Parathyroid adenoma (tissue), 2 donors: ENCODE measurements at regions not wholly inside any gene's neighbourhood (a gene's known extent, or its start where the extent isn't known, plus 50 kb on each side); places are given as distances from the start of the nearest gene placed in this dataset.
"Not testable (repeated sequence)": the region's sequence is repeated elsewhere in the genome, so short reads cannot be mapped to it uniquely, and the experiment has no call there.

Experiments
- H2AFZ ChIP-seq: fragments of 300-600 bp; sonication (generic); one replicate; pipeline ENCODE4 v1.7.0; 2017; ENCODE audit warnings: antibody characterized with exemption, mild to moderate bottlenecking
- H3K27ac ChIP-seq: fragments of 300-600 bp; sonication (generic); one replicate; pipeline ENCODE4 v1.7.0; 2017
- H3K27me3 ChIP-seq: fragments of 300-600 bp; sonication (generic); one replicate; pipeline ENCODE4 v1.7.0; 2017; ENCODE audit warnings: low read length; ENCODE audit not compliant: control insufficient read depth, insufficient read depth
- H3K36me3 ChIP-seq: fragments of 300-600 bp; sonication (generic); one replicate; pipeline ENCODE4 v1.7.0; 2017; ENCODE audit warnings: low read length; ENCODE audit not compliant: control insufficient read depth, insufficient read depth
- H3K4me1 ChIP-seq: fragments of 300-600 bp; sonication (generic); one replicate; pipeline ENCODE4 v1.7.0; 2017; ENCODE audit warnings: control low read depth
- H3K4me2 ChIP-seq: fragments of 300-600 bp; sonication (generic); one replicate; pipeline ENCODE4 v1.7.0; 2017; ENCODE audit warnings: low read length
- H3K4me3 ChIP-seq: fragments of 300-600 bp; sonication (generic); one replicate; pipeline ENCODE4 v1.7.0; 2017; ENCODE audit warnings: low read depth, low read length
- H3K79me2 ChIP-seq: fragments of 300-600 bp; sonication (generic); one replicate; pipeline ENCODE4 v1.7.0; 2017; ENCODE audit warnings: control low read depth
- H3K9ac ChIP-seq: fragments of 300-600 bp; sonication (generic); one replicate; pipeline ENCODE4 v1.7.0; 2017; ENCODE audit warnings: mild to moderate bottlenecking
- H3K9me3 ChIP-seq: fragments of 300-600 bp; sonication (generic); one replicate; pipeline ENCODE4 v1.7.0; 2017; ENCODE audit warnings: low read length; ENCODE audit not compliant: control insufficient read depth
- CTCF ChIP-seq: fragments of 300-600 bp; sonication (generic); IDR thresholded peaks from one replicate; pipeline ENCODE4 v1.7.0; 2017; ENCODE audit warnings: antibody characterized with exemption, mild to moderate bottlenecking
- donor health status: primary hyperparathyroidism.

GRCh38 chr10:65284495-65285041, 1641.3 kb upstream of the LRRTM3 start:
- H3K4me2 ChIP-seq = no peak overlapping the region
- H3K9ac ChIP-seq = no peak overlapping the region
- H3K27me3 ChIP-seq = no peaks in the 10 kb centered on the region
- no peak overlapping the region for H3K27ac ChIP-seq
- no peak overlapping the region for H3K4me3 ChIP-seq
- H2AFZ ChIP-seq = no peak overlapping the region
- H3K9me3 ChIP-seq = no peaks in the 10 kb centered on the region
- TF ChIP-seq CTCF = no peak
- no peaks in the 10 kb centered on the region for H3K79me2 ChIP-seq
- no peaks in the 10 kb centered on the region for H3K4me1 ChIP-seq
- H3K36me3 ChIP-seq = no peaks in the 10 kb centered on the region

GRCh38 chr10:65285726-65286125, 1640.1 kb upstream of the LRRTM3 start:
- not testable (repeated sequence) for H2AFZ ChIP-seq, H3K27me3 ChIP-seq, H3K79me2 ChIP-seq, H3K9ac ChIP-seq, H3K4me1 ChIP-seq, H3K9me3 ChIP-seq, H3K36me3 ChIP-seq, H3K4me3 ChIP-seq, H3K4me2 ChIP-seq, H3K27ac ChIP-seq

- Histone ChIP-seq H3K9ac (no peak overlapping the region), H3K4me2 (no peak overlapping the region), H3K79me2 (no peaks in the 10 kb centered on the region), H3K4me1 (no peaks in the 10 kb centered on the region), H3K27me3 (no peaks in the 10 kb centered on the region), H3K9me3 (no peaks in the 10 kb centered on the region), H3K4me3 (no peak overlapping the region), H2AFZ (no peak overlapping the region), H3K27ac (no peak overlapping the region), H3K36me3 (no peaks in the 10 kb centered on the region)
- TF ChIP-seq CTCF = no peak
Observed at GRCh38 chr10:65291286-65291685, 1634.5 kb upstream of the LRRTM3 start.

- no peaks in the 10 kb centered on the region for H3K27me3 ChIP-seq
- no peak overlapping the region for H3K4me2 ChIP-seq
- no peak overlapping the region for H2AFZ ChIP-seq
- H3K4me3 ChIP-seq = no peak overlapping the region
- no peaks in the 10 kb centered on the region for H3K4me1 ChIP-seq
- no peaks in the 10 kb centered on the region for H3K79me2 ChIP-seq
- TF ChIP-seq CTCF = no peak
- no peak overlapping the region for H3K27ac ChIP-seq
- no peaks in the 10 kb centered on the region for H3K36me3 ChIP-seq
- no peaks in the 10 kb centered on the region for H3K9me3 ChIP-seq
- no peak overlapping the region for H3K9ac ChIP-seq
Observed at GRCh38 chr10:65292551-65292950, 1633.3 kb upstream of the LRRTM3 start.

- Histone ChIP-seq H2AFZ (no peak overlapping the region), H3K9me3 (no peaks in the 10 kb centered on the region), H3K4me2 (no peak overlapping the region), H3K79me2 (no peaks in the 10 kb centered on the region), H3K27ac (no peak overlapping the region), H3K36me3 (no peaks in the 10 kb centered on the region), H3K27me3 (no peaks in the 10 kb centered on the region), H3K4me1 (no peaks in the 10 kb centered on the region), H3K9ac (no peak overlapping the region), H3K4me3 (no peak overlapping the region)
- TF ChIP-seq CTCF = no peak
Observed at GRCh38 chr10:65294329-65294728, 1631.5 kb upstream of the LRRTM3 start.
